ENCODE measurements at regions not wholly inside any gene's neighbourhood (a gene's known extent, or its start where the extent isn't known, plus 50 kb on each side); places are given as distances from the start of the nearest gene placed in this dataset.
A peak's percentile ranks its signal among the peaks of the same experiment; 100 is the strongest.

DNA sequence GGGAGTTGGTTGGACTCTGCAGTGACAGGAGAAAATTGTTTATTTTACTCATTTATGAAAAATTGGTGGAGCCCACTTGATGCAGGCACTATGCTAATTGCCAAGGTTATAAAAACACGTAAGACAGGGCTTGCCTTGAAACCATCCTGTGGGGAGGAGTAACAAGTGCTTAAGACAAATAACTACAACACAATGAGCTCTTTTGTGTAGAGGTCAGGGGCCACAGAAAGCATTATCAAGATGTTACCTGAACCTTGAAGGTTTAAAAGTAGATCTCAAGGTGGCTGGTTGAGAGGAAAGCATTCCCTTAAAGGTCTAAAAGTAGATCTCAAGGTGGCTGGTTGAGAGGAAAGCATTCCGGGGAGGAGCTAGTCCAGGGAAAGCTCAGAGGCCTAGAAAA is 381.8 kb upstream of the POU3F3 start:
- no peak for DNase-seq
- intact Hi-C loops (cut with DNase I) = no loop called here

DNA sequence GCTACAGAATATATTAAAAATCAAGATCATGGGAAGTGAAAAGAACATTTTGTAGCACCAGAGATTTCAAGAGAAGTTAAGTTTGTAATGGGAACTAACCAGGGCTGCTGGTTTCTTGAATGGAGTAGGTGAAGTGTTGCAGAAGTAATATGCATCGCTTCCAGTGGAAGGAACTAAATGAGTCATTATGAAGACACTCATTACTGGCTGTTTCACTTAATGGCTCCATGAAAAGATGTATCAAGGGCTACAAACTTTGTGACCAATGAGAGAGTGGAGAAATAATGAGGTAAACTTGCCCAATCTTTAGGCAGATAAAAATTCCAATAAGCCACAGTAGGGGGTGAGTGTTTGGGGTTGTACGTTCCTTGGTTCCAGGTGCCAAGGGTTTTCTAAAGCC is 380.4 kb upstream of the POU3F3 start:
- no peak for DNase-seq
- intact Hi-C loops (cut with DNase I) = no loop called here

DNA sequence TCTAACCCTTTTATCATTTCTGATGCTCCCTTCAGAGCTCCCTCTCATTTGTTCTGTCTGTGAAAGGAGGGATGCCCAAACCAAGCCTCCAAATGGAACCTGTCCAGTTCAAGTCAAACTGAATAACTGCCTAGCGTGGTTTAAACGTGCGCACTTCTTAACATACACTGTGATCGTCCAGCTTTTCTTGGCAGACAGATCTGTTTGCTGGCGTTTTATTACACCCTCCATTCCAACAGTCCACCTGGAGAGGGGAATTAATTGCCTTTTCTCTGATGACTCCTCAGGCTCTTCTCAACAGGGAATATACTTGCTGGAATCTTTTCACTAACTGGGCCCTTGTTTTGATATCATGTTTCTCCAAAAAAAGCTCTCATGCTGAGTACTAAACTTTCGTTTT is 379.2 kb upstream of the POU3F3 start:
- DNase-seq = no peak
- intact Hi-C loops (cut with DNase I) = no loop called here

DNA sequence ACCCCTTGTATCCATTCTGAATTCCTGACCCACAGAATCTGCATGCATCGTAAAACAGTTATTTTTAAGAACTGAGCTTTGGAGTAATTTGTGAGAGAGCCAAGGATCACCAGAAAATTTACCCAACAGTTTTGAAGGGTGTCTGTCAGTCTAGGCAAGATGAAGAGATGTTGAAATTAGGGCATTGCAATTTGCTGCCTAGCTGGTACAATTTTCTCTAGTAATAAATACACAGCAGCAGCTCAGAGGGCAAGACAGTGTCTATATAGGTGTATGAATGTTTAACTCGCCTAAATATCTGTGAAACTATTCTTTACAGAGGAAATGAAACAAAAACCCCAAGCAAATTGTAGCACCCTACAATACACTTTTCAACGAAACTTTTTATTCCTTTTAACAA is 377.8 kb upstream of the POU3F3 start:
- intact Hi-C loops (cut with DNase I) = no loop called here
- no peak for DNase-seq

DNA sequence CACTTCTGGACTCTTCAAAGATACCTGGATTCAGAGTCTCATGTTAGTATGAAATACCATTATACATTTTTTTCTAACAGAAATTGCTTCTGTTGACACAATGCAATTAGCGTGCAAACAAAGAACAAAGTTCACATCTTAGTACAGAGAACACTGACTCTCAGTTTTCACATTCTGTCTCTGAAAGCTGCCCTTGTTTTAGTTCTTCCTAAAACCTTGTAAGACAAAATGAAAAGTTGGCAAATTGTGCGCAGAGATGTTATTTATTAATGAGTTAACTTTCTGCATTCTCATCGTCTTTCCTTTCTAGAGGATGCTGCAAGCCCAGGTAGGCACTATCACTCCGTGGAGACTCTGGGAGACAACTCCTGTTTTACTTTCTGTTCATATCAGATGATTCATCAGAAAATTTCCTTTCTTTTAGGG is 377.3 kb upstream of the POU3F3 start:
- intact Hi-C loops (cut with DNase I) = no loop called here
- DNase-seq = no peak

DNA sequence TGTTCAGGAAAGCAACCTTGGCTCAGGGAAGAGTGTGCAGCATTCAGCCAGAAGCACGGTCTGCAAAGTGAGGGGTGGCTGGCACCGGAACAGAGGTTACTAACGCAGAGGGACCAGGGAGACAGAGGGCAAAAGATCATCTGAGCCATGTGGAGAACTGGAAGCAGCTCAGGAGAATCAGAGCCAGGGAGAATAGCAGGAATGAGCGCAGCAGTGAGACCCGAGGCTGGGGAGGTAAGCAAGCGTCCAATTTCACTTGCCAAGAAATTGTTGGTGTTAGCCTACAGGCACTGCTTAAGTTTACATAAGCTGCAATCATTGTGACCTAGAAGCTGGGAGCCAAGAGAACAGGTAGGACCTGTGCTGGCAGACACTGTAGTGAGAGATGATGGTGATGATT is 372.6 kb upstream of the POU3F3 start:
- DNase-seq = no peak
- intact Hi-C loops (cut with DNase I) = loop anchor here (1.0 kb wide), 1 partner anchor 17 kb away; no protein-coding TSS in a partner anchor

DNA sequence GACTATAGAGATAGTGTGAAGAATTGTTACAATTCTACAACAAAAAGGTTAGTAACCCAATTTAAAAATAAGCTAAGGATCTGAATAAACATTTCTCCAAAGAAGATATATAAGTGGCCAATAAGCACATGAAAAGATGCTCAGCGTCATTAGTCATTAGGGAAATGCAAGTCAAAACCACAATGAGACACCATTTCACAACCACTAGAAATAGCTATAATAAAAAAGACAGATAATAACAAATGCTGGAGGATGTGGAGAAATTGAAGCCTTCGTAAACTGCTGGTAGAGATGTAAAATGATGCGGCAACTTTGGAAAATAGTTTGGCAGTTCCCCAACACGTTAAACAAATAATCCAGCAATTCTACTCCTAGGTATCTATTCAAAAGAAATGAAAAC is 366.5 kb upstream of the POU3F3 start:
- DNase-seq = no peak
- intact Hi-C loops (cut with DNase I) = no loop called here

DNA sequence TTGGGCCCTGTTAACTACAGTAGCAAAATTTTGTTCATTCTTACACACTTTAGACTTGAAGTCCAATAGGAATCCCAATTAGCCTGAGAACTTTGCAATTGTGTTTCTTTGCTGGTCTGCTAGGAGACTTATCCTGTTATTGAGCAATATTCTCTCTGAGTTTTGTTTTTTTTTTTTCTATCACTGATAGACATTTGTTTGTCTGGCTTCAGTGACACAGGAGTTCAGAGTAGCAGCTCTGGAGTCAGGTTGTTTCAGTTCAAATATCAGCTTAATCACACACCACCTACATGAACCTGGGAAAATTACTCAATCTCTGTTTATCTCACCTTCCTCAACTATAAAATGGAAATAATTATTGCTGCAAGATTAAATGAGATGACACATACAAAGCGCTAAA is 360.2 kb upstream of the POU3F3 start:
- no peak for DNase-seq
- intact Hi-C loops (cut with DNase I) = no loop called here

DNA sequence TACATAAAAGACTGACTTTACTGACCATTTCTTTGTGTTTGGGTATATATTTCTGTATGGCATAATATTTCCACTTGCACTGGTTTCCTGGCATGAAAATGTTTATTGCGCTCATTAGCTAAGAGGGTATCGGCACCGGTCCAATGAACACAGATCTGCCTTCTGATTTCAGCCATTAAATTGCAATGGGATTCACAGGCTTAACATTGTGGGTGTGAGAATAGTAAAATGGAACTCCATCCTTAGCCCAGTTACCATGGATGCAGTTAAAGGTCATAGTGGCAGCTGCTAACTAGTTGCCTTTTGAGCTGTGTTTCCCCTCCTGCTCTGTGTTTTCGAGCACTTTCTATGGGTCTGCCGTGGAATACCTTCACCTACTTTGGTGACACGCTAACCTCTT is 352.6 kb upstream of the POU3F3 start:
- intact Hi-C loops (cut with DNase I) = loop anchor here (5.0 to 10.0 kb wide), 3 partner anchors 54 to 373 kb away; no protein-coding TSS in a partner anchor
- no peak for DNase-seq

DNA sequence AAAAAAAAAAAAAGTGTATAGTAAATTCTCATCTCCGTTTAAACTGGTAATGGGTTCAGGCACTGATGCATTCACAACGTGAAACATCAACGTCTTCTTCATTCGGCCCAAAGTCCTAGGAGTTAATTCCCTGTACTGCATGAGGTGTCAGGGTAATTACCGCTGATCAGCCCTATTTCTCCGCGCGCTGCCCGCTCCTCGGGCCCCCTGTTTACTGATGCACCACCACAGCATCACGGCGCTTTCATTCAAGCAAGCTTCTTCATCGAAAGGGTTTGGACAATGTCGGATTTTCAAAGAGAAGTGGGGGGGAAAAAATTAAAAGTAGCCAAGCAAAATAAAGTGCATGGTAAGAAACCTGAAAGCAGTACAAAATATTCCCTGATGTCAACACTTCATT is 352.0 kb upstream of the POU3F3 start:
- intact Hi-C loops (cut with DNase I) = loop anchor here (5.0 to 10.0 kb wide), 3 partner anchors 55 to 373 kb away; no protein-coding TSS in a partner anchor
- peak in 1 of 10 donors; percentile 76 for DNase-seq

DNA sequence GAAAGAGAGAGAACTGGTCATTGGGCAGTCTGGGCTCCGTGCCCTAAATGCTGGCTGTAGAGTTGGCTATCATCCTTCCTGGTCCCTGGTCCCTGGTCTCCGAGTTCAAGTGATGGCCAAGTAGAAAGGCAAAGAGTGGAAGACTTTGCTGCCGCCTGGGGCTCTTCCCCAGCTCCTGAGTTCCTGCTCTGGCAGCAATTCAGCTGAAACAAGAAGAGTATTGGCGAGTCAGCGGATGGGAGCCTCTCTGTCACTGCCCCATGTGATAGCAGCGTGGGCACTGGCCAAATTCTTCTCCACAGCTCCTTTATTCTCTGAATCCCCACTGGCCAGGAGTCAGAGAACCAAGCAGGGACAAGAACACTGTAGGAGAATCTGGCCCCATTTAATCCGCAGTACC is 351.0 kb upstream of the POU3F3 start:
- intact Hi-C loops (cut with DNase I) = loop anchor here (5.0 to 10.0 kb wide), 3 partner anchors 56 to 372 kb away; no protein-coding TSS in a partner anchor
- DNase-seq = peak; percentile 74 to 97 (median 86)

DNA sequence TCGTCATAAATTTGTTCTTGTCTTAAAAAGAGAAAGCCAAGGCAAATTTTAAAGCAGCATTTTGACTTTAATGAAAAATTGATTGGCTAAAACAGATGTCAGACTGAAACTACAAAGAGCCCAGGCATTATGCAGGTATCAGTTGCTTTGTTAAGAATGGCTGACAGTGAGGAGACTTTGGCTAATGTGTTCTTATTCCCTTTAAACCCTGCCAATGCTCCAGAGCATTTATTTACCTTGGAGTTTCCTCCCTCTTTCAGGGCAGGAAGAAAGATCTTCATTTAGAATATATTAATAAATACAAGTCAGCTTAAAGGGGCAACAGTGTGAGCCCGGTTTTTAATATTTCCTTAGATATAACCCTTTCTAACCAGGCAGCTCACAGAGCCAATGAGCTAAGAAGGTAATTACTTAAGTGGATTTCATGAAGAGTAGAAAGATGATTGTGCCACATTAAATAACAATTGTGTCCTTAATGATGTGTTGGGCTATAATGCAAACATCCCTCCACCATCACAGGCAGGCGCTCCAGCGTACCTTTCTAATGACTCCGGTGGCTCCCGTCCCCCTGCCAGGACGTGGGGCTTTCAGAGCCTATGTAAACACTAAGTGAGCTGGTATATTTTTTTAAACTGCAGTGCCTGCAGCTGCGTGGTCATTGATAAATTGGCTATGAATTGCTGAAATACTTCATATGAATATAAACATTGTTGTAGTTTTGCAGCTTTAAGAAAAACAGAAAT is 349.4 kb upstream of the POU3F3 start:
- intact Hi-C loops (cut with DNase I) = loop anchor here (5.0 to 10.0 kb wide), 3 partner anchors 57 to 370 kb away; no protein-coding TSS in a partner anchor
- DNase-seq = no peak

DNA sequence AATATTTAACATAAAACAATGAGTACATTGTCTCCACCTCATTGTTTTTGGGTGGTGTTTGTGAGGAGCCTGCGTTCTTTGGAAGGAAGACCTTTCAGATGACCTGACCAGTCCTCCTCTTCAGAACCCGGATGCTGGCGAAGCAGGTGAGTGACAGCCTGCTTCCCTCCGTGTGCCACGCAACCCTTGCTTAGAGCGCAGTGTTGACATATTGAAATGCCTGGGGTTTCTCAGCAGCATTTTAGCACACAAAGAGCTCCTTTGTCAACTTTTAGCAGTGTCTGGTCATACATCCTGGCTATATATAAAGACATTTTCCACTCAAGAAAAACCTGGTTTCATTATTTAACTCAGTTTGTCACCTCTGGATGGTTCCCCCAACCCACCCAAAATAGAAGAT is 335.7 kb upstream of the POU3F3 start:
- intact Hi-C loops (cut with DNase I) = no loop called here
- no peak for DNase-seq

DNA sequence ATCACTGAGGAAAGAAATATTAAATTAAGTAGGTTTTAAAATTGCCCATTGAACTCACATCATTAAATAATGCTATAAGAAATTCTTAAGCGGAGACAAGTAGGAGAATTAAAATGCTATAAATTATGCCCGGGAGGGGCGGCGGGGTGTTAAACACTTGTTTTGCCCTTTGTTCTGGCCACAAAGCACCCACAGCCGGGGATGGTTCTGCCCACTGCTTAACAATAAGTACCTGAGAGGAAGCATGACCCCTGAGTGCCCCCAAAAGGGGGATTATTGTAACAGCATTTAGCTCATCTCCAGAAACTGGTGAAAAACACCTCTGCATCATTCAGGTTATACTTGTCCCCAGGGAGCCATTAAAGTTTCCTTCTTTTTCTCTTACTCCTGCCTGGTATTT is 332.7 kb upstream of the POU3F3 start:
- DNase-seq = peak in 1 of 10 donors; percentile 18
- intact Hi-C loops (cut with DNase I) = no loop called here

DNA sequence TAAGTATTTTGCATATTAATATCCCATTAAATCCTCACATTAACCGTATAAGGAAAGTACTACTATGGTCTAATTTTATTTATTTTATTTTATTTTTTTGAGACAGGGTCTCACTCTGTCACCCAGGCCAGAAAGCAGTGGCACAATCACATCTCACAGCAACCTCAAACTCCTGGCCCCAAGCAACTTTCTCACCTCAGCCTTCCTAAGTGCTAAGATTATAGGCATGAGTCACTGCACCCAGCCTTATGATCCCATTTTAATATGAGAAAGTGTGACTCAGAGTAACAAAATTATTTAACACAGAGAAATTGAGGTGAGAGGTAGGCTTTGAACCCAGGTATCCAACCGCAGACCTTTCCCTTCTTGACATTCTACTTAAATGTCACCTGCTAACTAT is 330.0 kb upstream of the POU3F3 start:
- no peak for DNase-seq
- intact Hi-C loops (cut with DNase I) = no loop called here

DNA sequence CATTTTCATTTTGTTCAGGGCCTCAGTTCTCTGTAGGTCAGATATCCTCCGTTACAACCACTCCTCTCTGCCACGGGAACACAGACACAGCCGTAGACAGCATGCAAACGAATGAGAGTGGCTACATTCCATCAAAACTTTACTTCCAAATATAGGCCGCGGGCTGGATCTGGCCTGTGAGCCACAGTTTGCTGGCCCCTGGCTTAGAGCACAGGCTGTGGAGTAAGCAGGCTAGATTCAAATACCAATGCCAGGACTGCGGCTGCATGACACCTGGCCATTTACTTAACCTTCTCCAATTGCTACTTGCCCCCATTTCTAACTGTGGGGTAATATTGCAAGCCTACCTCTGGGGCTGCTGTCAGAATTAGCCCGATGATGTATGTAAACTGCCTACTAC is 325.8 kb upstream of the POU3F3 start:
- no peak for DNase-seq
- intact Hi-C loops (cut with DNase I) = no loop called here

DNA sequence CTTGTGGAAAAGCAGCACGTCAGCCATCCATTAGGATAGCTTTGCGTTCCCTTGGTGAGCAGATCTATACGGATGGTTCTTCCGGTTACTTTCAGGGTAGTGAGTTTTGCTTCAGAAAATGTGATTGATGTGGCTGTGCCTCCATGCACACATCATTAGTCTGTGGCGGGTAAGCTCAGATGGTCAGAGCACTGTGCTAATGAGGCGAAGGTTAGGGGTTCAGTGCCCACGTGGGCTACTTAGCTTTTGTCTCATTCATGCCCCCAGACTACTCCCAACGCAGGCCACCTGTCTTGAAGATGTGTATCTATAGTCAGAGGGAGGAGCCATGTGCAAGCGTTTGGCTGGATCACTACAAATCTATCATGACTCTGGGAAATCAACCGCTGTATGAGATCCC is 322.8 kb upstream of the POU3F3 start:
- intact Hi-C loops (cut with DNase I) = no loop called here
- DNase-seq = no peak

DNA sequence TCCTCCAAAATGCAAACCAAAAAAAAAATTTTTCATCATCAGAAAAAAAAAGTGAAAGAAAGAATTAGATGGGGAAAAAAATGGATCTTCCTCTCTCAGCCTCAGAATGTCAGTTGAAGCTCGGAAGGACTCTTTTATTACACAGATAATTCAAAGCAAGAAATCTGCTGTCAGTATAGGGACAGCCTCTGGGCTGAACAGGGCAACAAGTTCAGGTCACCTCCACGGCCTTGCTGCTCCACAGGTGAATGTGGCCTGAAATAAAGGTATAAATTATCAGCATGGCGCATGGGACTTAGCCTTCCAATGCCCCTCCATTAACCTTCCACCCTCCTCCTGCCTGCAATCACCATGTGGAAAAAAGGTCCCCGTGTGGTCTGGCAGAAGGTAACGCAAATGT is 316.8 kb upstream of the POU3F3 start:
- no peak for DNase-seq
- intact Hi-C loops (cut with DNase I) = no loop called here

DNA sequence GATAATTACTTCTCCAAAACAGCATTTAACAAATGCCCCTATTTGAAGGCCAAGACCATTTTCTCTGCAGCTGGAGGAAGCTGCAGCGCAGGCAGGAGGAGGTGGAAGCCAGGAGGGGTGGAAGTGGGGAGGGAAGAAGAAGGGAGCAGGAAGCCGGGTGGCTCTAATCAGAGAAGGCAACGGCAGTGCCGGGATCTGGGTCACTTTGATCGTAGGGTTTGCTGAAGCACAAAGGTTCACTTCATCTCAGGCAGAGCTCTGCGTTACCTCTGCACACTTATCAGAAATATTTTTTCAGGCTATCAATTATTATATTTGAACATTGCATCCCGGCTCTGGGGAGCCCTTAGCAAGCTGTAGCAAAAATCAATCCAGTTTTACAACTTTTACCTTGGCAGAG is 315.8 kb upstream of the POU3F3 start:
- intact Hi-C loops (cut with DNase I) = no loop called here
- no peak for DNase-seq

DNA sequence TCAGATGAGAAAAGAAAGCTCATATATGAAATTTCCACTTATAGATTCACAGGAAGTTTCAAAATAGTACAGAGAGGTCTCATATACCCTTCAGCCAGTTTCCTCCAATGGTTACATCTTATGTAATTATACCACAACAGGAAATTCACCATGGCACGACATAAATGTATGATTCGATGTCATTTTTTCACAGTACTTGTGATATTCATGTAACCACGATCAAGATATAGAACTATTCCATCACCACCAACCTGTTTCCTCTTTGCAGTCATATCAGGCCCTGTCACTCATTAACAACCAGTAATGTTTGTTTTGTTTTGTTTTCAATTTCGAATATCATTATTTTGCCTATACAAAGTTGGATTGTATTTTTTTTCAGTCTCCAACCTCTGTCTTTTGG is 314.3 kb upstream of the POU3F3 start:
- no peak for DNase-seq
- intact Hi-C loops (cut with DNase I) = no loop called here

DNA sequence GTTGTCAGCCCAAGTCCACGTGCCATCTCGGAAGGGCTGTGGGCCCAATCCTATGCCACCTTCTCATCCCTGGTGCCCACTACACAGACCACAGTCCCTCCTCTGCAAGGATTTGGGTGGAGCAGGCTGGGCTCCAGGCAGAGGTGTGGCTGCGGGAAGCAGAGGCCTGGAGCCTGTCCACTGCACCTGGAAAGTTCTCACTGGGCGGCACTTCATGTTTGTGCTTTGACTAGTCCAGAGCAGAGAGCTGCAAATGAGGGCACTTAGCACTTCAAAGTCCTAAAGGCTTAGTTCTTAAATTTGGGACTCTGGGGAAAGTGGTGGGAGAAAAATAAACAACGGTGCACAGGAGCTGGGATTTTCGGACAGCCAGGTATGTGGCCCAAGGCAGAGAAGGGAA is 308.9 kb upstream of the POU3F3 start:
- intact Hi-C loops (cut with DNase I) = no loop called here
- no peak for DNase-seq

DNA sequence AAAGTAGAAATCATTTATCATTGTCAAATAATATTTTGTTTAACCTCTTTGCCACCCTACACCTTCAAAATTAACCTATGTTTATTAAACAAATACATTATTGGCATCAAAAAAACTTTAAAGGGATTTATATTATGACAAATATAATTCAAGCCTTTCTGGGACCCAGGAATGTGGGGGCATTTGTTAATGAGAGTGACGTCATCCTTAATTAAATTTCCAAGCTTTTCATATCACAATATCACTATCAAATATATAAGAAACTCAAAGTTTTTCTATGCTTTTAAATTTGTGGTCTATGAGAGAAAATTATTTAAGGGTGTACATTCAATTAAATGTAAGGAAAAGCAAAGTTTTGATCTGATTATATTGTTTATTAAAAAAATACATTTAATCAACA is 307.4 kb upstream of the POU3F3 start:
- intact Hi-C loops (cut with DNase I) = no loop called here
- DNase-seq = no peak

DNA sequence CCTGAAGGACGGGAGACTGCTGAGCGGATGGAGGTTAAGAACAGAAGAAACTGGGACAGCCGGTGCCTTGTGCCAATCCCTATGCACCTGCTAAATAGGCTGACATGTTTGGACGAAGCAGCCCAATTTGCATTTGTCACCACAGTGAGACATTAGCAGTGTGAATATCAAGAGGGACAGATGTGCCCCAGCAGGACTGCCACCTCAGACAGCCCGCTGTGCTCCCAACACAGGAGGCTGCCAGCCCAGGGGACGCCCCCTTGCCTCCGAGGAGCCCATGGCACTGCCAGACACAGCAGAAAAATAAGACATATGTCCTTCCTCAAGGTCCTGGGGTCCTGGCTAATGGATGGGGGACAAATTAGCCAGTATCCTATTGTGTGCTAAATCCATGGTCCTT is 306.7 kb upstream of the POU3F3 start:
- DNase-seq = no peak
- intact Hi-C loops (cut with DNase I) = no loop called here
